HCT116 (cell line): ENCODE measurements at regions not wholly inside any gene's neighbourhood (a gene's known extent, or its start where the extent isn't known, plus 50 kb on each side); places are given as distances from the start of the nearest gene placed in this dataset.

ENCODE experiments used
- ATAC-seq: fragments of 200-7000 bp; cut with Tn5 transposase; 2 replicates; pipeline ENCODE4 v1.9.1; 2020; ENCODE audit warnings: mild to moderate bottlenecking, moderate library complexity
- BruUV-seq: library from RNA; stranded (reverse); fragments of 400-500 nt; replicated peaks from 2 replicates; lab custom pipeline; 2021; lab: Mats Ljungman, UMichigan
- CTCF ChIA-PET: fragments of 300-600 bp; sonication (Branson Sonifier 250); formaldehyde crosslinking; loops from one replicate; lab custom pipeline; 2021; ENCODE audit warnings: antibody characterized with exemption; lab: Charles Lee
- POLR2A ChIA-PET: fragments of 300-600, 350-600 bp; sonication (Branson Sonifier 250); formaldehyde crosslinking; loops from one replicate; lab custom pipeline; 2021; ENCODE audit warnings: antibody characterized with exemption; lab: Charles Lee
- RAD21 ChIA-PET, 2 experiments: fragments of 300-600 bp; sonication (Branson Sonifier 250); formaldehyde crosslinking; loops; one replicate each; lab custom pipeline; 2023; ENCODE audit warnings: low total read pairs in 2 of 2; ENCODE audit not compliant: uncharacterized antibody in 2 of 2, unreplicated experiment in 2 of 2, low non-redundant PET in 1 of 2; lab: Charles Lee
- DNase-seq: peaks from one replicate; pipeline ENCODE4 v3.0.0-alpha.2; 2010; ENCODE audit warnings: low read depth, low spot score
- H2AFZ ChIP-seq: fragments of 200-600 bp; shearing (Covaris generic), sonication (generic); 2 replicates; pipeline ENCODE4 v1.6.1; 2017; ENCODE audit warnings: low read depth, mixed run types, mixed read lengths, antibody characterized with exemption, low read length; ENCODE audit not compliant: poor library complexity, severe bottlenecking
- H3K27ac ChIP-seq: 2 replicates; pipeline ENCODE4 v1.5.1; 2012; ENCODE audit warnings: low read depth, low read length
- H3K27me3 ChIP-seq: fragments of 200-600 bp; sonication (generic); 2 replicates; pipeline ENCODE4 v1.6.1; 2016; ENCODE audit warnings: mixed run types, low read length, mixed read lengths; ENCODE audit not compliant: insufficient read depth
- H3K36me3 ChIP-seq, 2 experiments: fragments of 200-500 bp in 1 of 2; fragments of 200-600 bp in 1 of 2; sonication (Bioruptor generic) in 1 of 2; sonication (generic) in 1 of 2; 2 replicates each; pipeline versions ENCODE4 v1.5.1 to v1.6.1; 2014 to 2016; ENCODE audit warnings: low read length in 2 of 2, inconsistent platforms in 1 of 2, mixed read lengths in 1 of 2, mixed run types in 1 of 2; ENCODE audit not compliant: insufficient read depth in 2 of 2, control insufficient read depth in 1 of 2
- H3K4me1 ChIP-seq, 2 experiments: fragments of 200-600 bp in 1 of 2; sonication (generic) in 1 of 2; 2 replicates each; pipeline versions ENCODE4 v1.5.1 to v1.6.1; 2012 to 2017; ENCODE audit warnings: low read length in 2 of 2, inconsistent platforms in 1 of 2, mild to moderate bottlenecking in 1 of 2, mixed read lengths in 1 of 2, mixed run types in 1 of 2, moderate library complexity in 1 of 2; ENCODE audit not compliant: insufficient read depth in 2 of 2, control insufficient read depth in 1 of 2
- H3K4me2 ChIP-seq: fragments of 200-600 bp; sonication (generic); 2 replicates; pipeline ENCODE4 v1.6.1; 2017; ENCODE audit warnings: mixed run types, low read length, mixed read lengths
- H3K4me3 ChIP-seq, 2 experiments: fragments of 200-600 bp in 1 of 2; sonication (generic) in 1 of 2; replicated peaks in 1 of 2; 2 replicates each; pipeline ENCODE4 v1.5.1; 2011 to 2016; ENCODE audit warnings: low read length in 2 of 2, control low read depth in 1 of 2, low read depth in 1 of 2, mild to moderate bottlenecking in 1 of 2, mixed read lengths in 1 of 2, mixed run types in 1 of 2
- H3K79me2 ChIP-seq: fragments of 200-600 bp; sonication (generic); 2 replicates; pipeline ENCODE4 v1.6.1; 2017; ENCODE audit warnings: mild to moderate bottlenecking, mixed run types, low read length, moderate library complexity, mixed read lengths; ENCODE audit not compliant: insufficient read depth
- H3K9ac ChIP-seq: fragments of 200-600 bp; sonication (generic); 2 replicates; pipeline ENCODE4 v1.6.1; 2016; ENCODE audit warnings: low read length, mixed read lengths
- H3K9me2 ChIP-seq: fragments of 200-600 bp; sonication (generic), shearing (Covaris generic); 2 replicates; pipeline ENCODE4 v1.6.1; 2017; ENCODE audit warnings: mixed run types, mild to moderate bottlenecking, moderate library complexity; ENCODE audit not compliant: insufficient read depth
- H3K9me3 ChIP-seq, 2 experiments: fragments of 200-500 bp in 1 of 2; fragments of 200-600 bp in 1 of 2; sonication (Bioruptor generic) in 1 of 2; sonication (generic) in 1 of 2; 2 replicates each; pipeline ENCODE4 v1.6.1; 2014 to 2017; ENCODE audit warnings: low read length in 2 of 2, mixed read lengths in 2 of 2, inconsistent platforms in 1 of 2, low read depth in 1 of 2, mild to moderate bottlenecking in 1 of 2, mixed run types in 1 of 2, moderate library complexity in 1 of 2; ENCODE audit not compliant: control insufficient read depth in 1 of 2, insufficient read depth in 1 of 2
- H4K20me1 ChIP-seq: fragments of 200-600 bp; sonication (generic), shearing (Covaris generic); 2 replicates; pipeline ENCODE4 v1.6.1; 2017; ENCODE audit warnings: mixed run types, mild to moderate bottlenecking, moderate library complexity; ENCODE audit not compliant: insufficient read depth
- CBX3 ChIP-seq: IDR thresholded peaks from 2 replicates; pipeline ENCODE4 v1.6.1; 2012; ENCODE audit warnings: low read depth
- CEBPB ChIP-seq: IDR thresholded peaks from 2 replicates; pipeline ENCODE4 v1.6.1; 2012; ENCODE audit warnings: low read depth
- ELF1 ChIP-seq: IDR thresholded peaks from 2 replicates; pipeline ENCODE4 v1.6.1; 2012; ENCODE audit warnings: low read depth, borderline replicate concordance
- EZH2phosphoT487 ChIP-seq: fragments of 200-600 bp; IDR thresholded peaks from 2 replicates; pipeline ENCODE4 v1.6.1; 2018; ENCODE audit warnings: antibody characterized with exemption, borderline replicate concordance
- FOSL1 ChIP-seq: IDR thresholded peaks from 2 replicates; pipeline ENCODE4 v1.6.1; 2012; ENCODE audit warnings: low read depth
- JUND ChIP-seq: IDR thresholded peaks from 2 replicates; pipeline ENCODE4 v1.6.1; 2012
- POLR2A ChIP-seq: IDR thresholded peaks from 2 replicates; pipeline ENCODE4 v1.7.0; 2011; ENCODE audit warnings: borderline replicate concordance; ENCODE audit not compliant: insufficient read depth, insufficient read length; ENCODE audit errors: extremely low read depth
- RAD21 ChIP-seq: IDR thresholded peaks from 2 replicates; pipeline ENCODE4 v1.6.1; 2012; ENCODE audit warnings: low read depth, mild to moderate bottlenecking
- SIN3A ChIP-seq: IDR thresholded peaks from 2 replicates; pipeline ENCODE4 v1.6.1; 2012; ENCODE audit warnings: low read depth
- SP1 ChIP-seq: IDR thresholded peaks from 2 replicates; pipeline ENCODE4 v1.6.1; 2012; ENCODE audit warnings: low read depth
- SRF ChIP-seq: IDR thresholded peaks from 2 replicates; pipeline ENCODE4 v1.6.1; 2012; ENCODE audit warnings: low read depth
- TCF7L2 ChIP-seq: IDR thresholded peaks from 2 replicates; pipeline ENCODE4 v1.7.0; 2011; ENCODE audit warnings: borderline replicate concordance, inconsistent platforms; ENCODE audit not compliant: insufficient read depth, insufficient read length; ENCODE audit errors: extremely low read depth
- YY1 ChIP-seq: IDR thresholded peaks from 2 replicates; pipeline ENCODE4 v1.6.1; 2011; ENCODE audit warnings: low read length, low read depth, moderate library complexity, mild to moderate bottlenecking; ENCODE audit not compliant: insufficient replicate concordance; ENCODE audit errors: extremely low read depth
- ZFX ChIP-seq: fragments of 450-650 bp; IDR thresholded peaks from 2 replicates; pipeline ENCODE4 v1.6.1; 2017
- ZNF274 ChIP-seq: fragments of 200-500 bp; sonication (Bioruptor generic); IDR thresholded peaks from 2 replicates; pipeline ENCODE4 v1.6.1; 2014; ENCODE audit warnings: mild to moderate bottlenecking, low read depth, low read length, inconsistent platforms
- intact Hi-C: fragments of 100-400 bp; cut with micrococcal nuclease; formaldehyde crosslinking; loops from 2 replicates; pipeline ENCODE4 v1.10.0; 2022
- TF ChIP-seq, protein P1 (sequence below), 3 experiments: fragments of 200-600 bp in 1 of 3; sonication (generic) in 1 of 3; IDR thresholded peaks in 2 of 3; conservative IDR thresholded peaks in 1 of 3; 2 replicates each; pipeline ENCODE4 v1.5.1; 2012 to 2017; ENCODE audit warnings: low read depth in 2 of 3, low read length in 2 of 3, antibody characterized with exemption in 1 of 3, borderline replicate concordance in 1 of 3, control low read depth in 1 of 3, mild to moderate bottlenecking in 1 of 3, mixed read lengths in 1 of 3, mixed run types in 1 of 3, moderate library complexity in 1 of 3; ENCODE audit not compliant: insufficient read depth in 1 of 3
- TF ChIP-seq, protein P2 (sequence below): IDR thresholded peaks from 2 replicates; pipeline ENCODE4 v1.6.1; 2012

DNA sequence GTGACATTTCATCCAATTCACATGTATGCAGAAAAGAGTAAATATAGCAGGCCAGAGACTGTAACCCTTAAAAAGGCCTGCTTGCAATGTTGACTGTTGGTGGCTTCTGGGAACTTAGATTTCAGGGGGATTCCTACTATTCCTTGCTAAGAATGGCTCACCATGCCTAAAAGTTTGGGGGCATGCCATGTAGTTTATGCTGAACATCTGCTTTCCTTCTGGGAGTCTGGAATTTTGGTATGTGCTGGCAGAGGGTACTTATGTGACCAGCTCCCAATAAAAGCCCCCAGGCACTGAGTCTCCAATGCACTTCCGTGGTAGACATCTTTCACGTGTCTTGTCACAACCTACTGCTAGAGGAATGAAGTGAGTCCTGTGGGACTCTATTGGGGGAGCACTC lies 88.4 kb upstream of the PCDH8 start:
- TF ChIP-seq JUND (no peak), FOSL1 (no peak), ZNF274 (no peak), YY1 (no peak), CBX3 (no peak)
- TF ChIP-seq, protein P1, sequence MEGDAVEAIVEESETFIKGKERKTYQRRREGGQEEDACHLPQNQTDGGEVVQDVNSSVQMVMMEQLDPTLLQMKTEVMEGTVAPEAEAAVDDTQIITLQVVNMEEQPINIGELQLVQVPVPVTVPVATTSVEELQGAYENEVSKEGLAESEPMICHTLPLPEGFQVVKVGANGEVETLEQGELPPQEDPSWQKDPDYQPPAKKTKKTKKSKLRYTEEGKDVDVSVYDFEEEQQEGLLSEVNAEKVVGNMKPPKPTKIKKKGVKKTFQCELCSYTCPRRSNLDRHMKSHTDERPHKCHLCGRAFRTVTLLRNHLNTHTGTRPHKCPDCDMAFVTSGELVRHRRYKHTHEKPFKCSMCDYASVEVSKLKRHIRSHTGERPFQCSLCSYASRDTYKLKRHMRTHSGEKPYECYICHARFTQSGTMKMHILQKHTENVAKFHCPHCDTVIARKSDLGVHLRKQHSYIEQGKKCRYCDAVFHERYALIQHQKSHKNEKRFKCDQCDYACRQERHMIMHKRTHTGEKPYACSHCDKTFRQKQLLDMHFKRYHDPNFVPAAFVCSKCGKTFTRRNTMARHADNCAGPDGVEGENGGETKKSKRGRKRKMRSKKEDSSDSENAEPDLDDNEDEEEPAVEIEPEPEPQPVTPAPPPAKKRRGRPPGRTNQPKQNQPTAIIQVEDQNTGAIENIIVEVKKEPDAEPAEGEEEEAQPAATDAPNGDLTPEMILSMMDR (IDR thresholded peaks at IDR 0.05 in 2 of 3, conservative IDR thresholded peaks at IDR 0.05 in 1 of 3; ENCODE audit: borderline replicate concordance in 1 of 3, insufficient read depth in 1 of 3, low read depth in 2 of 3, low read length in 2 of 3), result no peak
- DNase-seq (no peak), ATAC-seq (no peak)
- H3K79me2 ChIP-seq, result no peaks in the 10 kb centered on the region
- intact Hi-C loops, result no loop called here
- no peaks in the 10 kb centered on the region for H3K9me3 ChIP-seq
- H2AFZ ChIP-seq, result no peak overlapping the region
- H3K9ac ChIP-seq, result no peak overlapping the region
- no TSS peak for BruUV-seq
- H3K9me2 ChIP-seq, result no peaks in the 10 kb centered on the region
- no peak overlapping the region for H3K27ac ChIP-seq
- no peaks in the 10 kb centered on the region for H3K36me3 ChIP-seq
- peaks cover 12% of the 10 kb centered on the region; the same call in 1 of the 2 replicates for H3K27me3 ChIP-seq
- H3K4me3 ChIP-seq, result no peak overlapping the region
- ChIA-PET POLR2A (no interaction called here), CTCF (no interaction called here), RAD21 (no interaction called here)
- no peaks in the 10 kb centered on the region for H3K4me1 ChIP-seq
- no peak overlapping the region for H3K4me2 ChIP-seq
- no peaks in the 10 kb centered on the region for H4K20me1 ChIP-seq

DNA sequence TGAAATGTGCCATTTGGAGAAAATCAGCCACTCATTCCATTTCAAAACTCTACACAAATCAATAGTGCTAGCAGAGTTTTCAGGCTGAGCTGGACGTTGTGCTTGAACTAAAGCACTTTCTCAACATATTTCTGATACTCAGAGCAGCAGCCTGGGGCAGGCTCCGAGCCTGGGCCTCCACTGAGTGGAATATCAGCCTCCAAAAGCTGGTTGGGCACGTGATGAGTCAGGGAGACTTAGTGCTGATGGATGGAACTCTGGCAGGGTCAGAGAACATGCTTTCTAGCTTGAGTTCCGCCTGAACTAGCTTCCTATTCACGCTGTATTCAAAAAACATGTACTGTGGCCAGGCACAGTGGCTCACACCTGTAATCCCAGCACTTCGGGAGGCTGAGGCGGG lies 85.8 kb upstream of the PCDH8 start:
- no peak for DNase-seq
- H3K79me2 ChIP-seq, result no peaks in the 10 kb centered on the region
- H3K4me3 ChIP-seq, result no peak overlapping the region
- ChIA-PET POLR2A (no interaction called here), RAD21 (no interaction called here), CTCF (no interaction called here)
- peaks cover 15% of the 10 kb centered on the region; the same call in 1 of the 2 replicates for H3K27me3 ChIP-seq
- TF ChIP-seq ELF1 (no peak), CEBPB (no peak), ZNF274 (no peak), SRF (no peak), YY1 (no peak), SP1 (no peak), EZH2phosphoT487 (no peak), JUND (no peak), RAD21 (no peak), ZFX (no peak), SIN3A (no peak), CBX3 (no peak), POLR2A (no peak), FOSL1 (no peak), TCF7L2 (no peak)
- TF ChIP-seq, protein P2, sequence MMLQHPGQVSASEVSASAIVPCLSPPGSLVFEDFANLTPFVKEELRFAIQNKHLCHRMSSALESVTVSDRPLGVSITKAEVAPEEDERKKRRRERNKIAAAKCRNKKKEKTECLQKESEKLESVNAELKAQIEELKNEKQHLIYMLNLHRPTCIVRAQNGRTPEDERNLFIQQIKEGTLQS, result no peak
- no peak overlapping the region for H3K4me2 ChIP-seq
- BruUV-seq, result no TSS peak
- H3K27ac ChIP-seq, result no peak overlapping the region
- intact Hi-C loops, result no loop called here
- no peak for ATAC-seq
- no peak overlapping the region for H3K9ac ChIP-seq
- no peak overlapping the region for H2AFZ ChIP-seq
- H3K9me3 ChIP-seq, result no peaks in the 10 kb centered on the region
- H3K9me2 ChIP-seq, result no peaks in the 10 kb centered on the region
- no peaks in the 10 kb centered on the region for H3K4me1 ChIP-seq
- no peaks in the 10 kb centered on the region for H4K20me1 ChIP-seq
- H3K36me3 ChIP-seq, result no peaks in the 10 kb centered on the region
